ENCODE measurements at regions not wholly inside any gene's neighbourhood (a gene's known extent, or its start where the extent isn't known, plus 50 kb on each side); places are given as distances from the start of the nearest gene placed in this dataset.

- TF ChIP-seq POLR2A (IDR thresholded peaks at IDR 0.05), result no peak
- DNase-seq (ENCODE audit: extremely low spot score in 2 of 2), result no peak
- Histone ChIP-seq H3K27me3 (no peaks in the 10 kb centered on the region), H3K9me3 (no peaks in the 10 kb centered on the region), H3K4me1 (no peaks in the 10 kb centered on the region), H3K36me3 (no peaks in the 10 kb centered on the region), H3K27ac (no peak overlapping the region), H3K4me3 (no peak overlapping the region)
- intact Hi-C loops (cut with DNase I), result no loop called here
Observed at GRCh38 chr2:17375262-17375661, 143.0 kb downstream of the RAD51AP2 start.

GRCh38 chr2:17373741-17374140, 144.5 kb downstream of the RAD51AP2 start:
- intact Hi-C loops (cut with DNase I), result no loop called here
- TF ChIP-seq POLR2AphosphoS5 (IDR thresholded peaks at IDR 0.05; ENCODE audit: insufficient read depth in 1 of 2, low read depth in 1 of 2) (no peak), POLR2A (IDR thresholded peaks at IDR 0.05) (no peak), CTCF (IDR thresholded peaks at IDR 0.05) (no peak)
- no peak for DNase-seq (ENCODE audit: extremely low spot score in 2 of 2)

GRCh38 chr2:17373041-17373440, 145.2 kb downstream of the RAD51AP2 start:
- Histone ChIP-seq H3K4me1 (no peaks in the 10 kb centered on the region), H3K36me3 (no peaks in the 10 kb centered on the region), H3K27ac (no peak overlapping the region), H3K27me3 (no peaks in the 10 kb centered on the region), H3K4me3 (no peak overlapping the region), H3K9me3 (no peaks in the 10 kb centered on the region)
- TF ChIP-seq CTCF (IDR thresholded peaks at IDR 0.05), result no peak
- no peak for TF ChIP-seq POLR2A (IDR thresholded peaks at IDR 0.05)
- TF ChIP-seq POLR2AphosphoS5 (IDR thresholded peaks at IDR 0.05; ENCODE audit: insufficient read depth in 1 of 2, low read depth in 1 of 2), result no peak
- intact Hi-C loops (cut with DNase I), result no loop called here
- no peak for DNase-seq (ENCODE audit: extremely low spot score in 2 of 2)

More at GRCh38 chr2:17373741-17374140, 144.5 kb downstream of the RAD51AP2 start:
- Histone ChIP-seq H3K4me3 (no peak overlapping the region), H3K9me3 (no peaks in the 10 kb centered on the region), H3K4me1 (no peaks in the 10 kb centered on the region), H3K27ac (no peak overlapping the region), H3K36me3 (no peaks in the 10 kb centered on the region), H3K27me3 (no peaks in the 10 kb centered on the region)

GRCh38 chr2:17363846-17364245, 154.4 kb downstream of the RAD51AP2 start:
- intact Hi-C loops (cut with DNase I), result no loop called here
- Histone ChIP-seq H3K27me3 (no peaks in the 10 kb centered on the region), H3K27ac (no peak overlapping the region), H3K4me1 (no peaks in the 10 kb centered on the region), H3K4me3 (no peak overlapping the region), H3K36me3 (no peaks in the 10 kb centered on the region), H3K9me3 (no peaks in the 10 kb centered on the region)
- DNase-seq (ENCODE audit: extremely low spot score in 2 of 2), result no peak
- TF ChIP-seq CTCF (IDR thresholded peaks at IDR 0.05) (no peak), POLR2A (IDR thresholded peaks at IDR 0.05) (no peak), POLR2AphosphoS5 (IDR thresholded peaks at IDR 0.05; ENCODE audit: insufficient read depth in 1 of 2, low read depth in 1 of 2) (no peak)

GRCh38 chr2:17362956-17363355, 155.3 kb downstream of the RAD51AP2 start:
- no peak for TF ChIP-seq CTCF (IDR thresholded peaks at IDR 0.05)
- H3K4me3 ChIP-seq, result no peak overlapping the region
- intact Hi-C loops (cut with DNase I), result no loop called here

More at GRCh38 chr2:17362956-17363355, 155.3 kb downstream of the RAD51AP2 start:
- H3K27ac ChIP-seq, result no peak overlapping the region
- DNase-seq (ENCODE audit: extremely low spot score in 2 of 2), result no peak
- H3K9me3 ChIP-seq, result no peaks in the 10 kb centered on the region
- H3K27me3 ChIP-seq, result no peaks in the 10 kb centered on the region
- H3K4me1 ChIP-seq, result no peaks in the 10 kb centered on the region
- no peaks in the 10 kb centered on the region for H3K36me3 ChIP-seq
